PC-9 (cell line): ENCODE measurements at regions not wholly inside any gene's neighbourhood (a gene's known extent, or its start where the extent isn't known, plus 50 kb on each side); places are given as distances from the start of the nearest gene placed in this dataset.

Experiments
- BruUV-seq: library from RNA; stranded (reverse); fragments of 400-500 nt; replicated peaks from 2 replicates; lab custom pipeline; 2021; lab: Mats Ljungman, UMichigan
- CTCF ChIA-PET: fragments of 300-600 bp; sonication (Branson Sonifier 250); formaldehyde crosslinking; loops from one replicate; lab custom pipeline; 2022; ENCODE audit warnings: antibody characterized with exemption; lab: Charles Lee
- POLR2A ChIA-PET: fragments of 300-600 bp; sonication (Branson Sonifier 250); formaldehyde crosslinking; loops from one replicate; lab custom pipeline; 2022; ENCODE audit warnings: antibody characterized with exemption; ENCODE audit not compliant: unreplicated experiment; lab: Charles Lee
- DNase-seq, 2 experiments: peaks; one replicate each; pipeline versions ENCODE4 v3.0.0 to v3.0.0-alpha.2; 2015 to 2022; ENCODE audit warnings: mixed read lengths in 1 of 2
- H2AFZ ChIP-seq: fragments of 200-600 bp; sonication (generic); 2 replicates; pipeline ENCODE4 v1.8.1; 2017; ENCODE audit warnings: antibody characterized with exemption
- H3F3A ChIP-seq: fragments of 200-600 bp; sonication (generic); 2 replicates; pipeline ENCODE4 v1.8.1; 2017; ENCODE audit warnings: antibody characterized with exemption, mild to moderate bottlenecking, low read depth; ENCODE audit not compliant: insufficient read depth
- H3K27ac ChIP-seq: fragments of 200-600 bp; sonication (generic); 2 replicates; pipeline ENCODE4 v1.6.1; 2016; ENCODE audit warnings: mixed run types
- H3K27me3 ChIP-seq: fragments of 200-600 bp; sonication (generic); 2 replicates; pipeline ENCODE4 v1.6.1; 2016; ENCODE audit warnings: low read depth, mixed run types; ENCODE audit not compliant: insufficient read depth
- H3K36me3 ChIP-seq: fragments of 200-600 bp; sonication (generic); 2 replicates; pipeline ENCODE4 v1.6.1; 2016; ENCODE audit warnings: low read depth, mixed run types
- H3K4me1 ChIP-seq: fragments of 200-600 bp; sonication (generic); replicated peaks from 2 replicates; pipeline ENCODE4 v1.6.1; 2016; ENCODE audit warnings: mixed run types; ENCODE audit not compliant: insufficient read depth
- H3K4me2 ChIP-seq: fragments of 200-600 bp; sonication (generic); 2 replicates; pipeline ENCODE4 v1.6.1; 2017; ENCODE audit warnings: mixed run types
- H3K4me3 ChIP-seq: fragments of 200-600 bp; sonication (generic); 2 replicates; pipeline ENCODE4 v1.6.1; 2016; ENCODE audit warnings: mixed run types
- H3K79me2 ChIP-seq: fragments of 200-600 bp; sonication (generic); 2 replicates; pipeline ENCODE4 v1.6.1; 2017; ENCODE audit warnings: low read depth, mixed run types
- H3K9me2 ChIP-seq: fragments of 200-600 bp; sonication (generic); 2 replicates; pipeline ENCODE4 v1.8.1; 2017; ENCODE audit warnings: mild to moderate bottlenecking; ENCODE audit not compliant: insufficient read depth
- H3K9me3 ChIP-seq: fragments of 200-600 bp; sonication (generic); 2 replicates; pipeline ENCODE4 v1.8.1; 2016; ENCODE audit warnings: low read depth; ENCODE audit not compliant: insufficient read depth
- H4K20me1 ChIP-seq: fragments of 200-600 bp; sonication (generic); 2 replicates; pipeline ENCODE4 v1.8.1; 2017; ENCODE audit not compliant: insufficient read depth
- CTCF ChIP-seq: fragments of 200-600 bp; sonication (generic); conservative IDR thresholded peaks from 2 replicates; pipeline ENCODE4 v1.6.1; 2017; ENCODE audit warnings: mixed run types, antibody characterized with exemption, mild to moderate bottlenecking, moderate library complexity
- EZH2 ChIP-seq: fragments of 200-600 bp; sonication (generic); IDR thresholded peaks from 2 replicates; pipeline ENCODE4 v1.8.0; 2017; ENCODE audit warnings: antibody characterized with exemption, low read depth
- intact Hi-C: fragments of 100-400 bp; cut with micrococcal nuclease; formaldehyde crosslinking; loops from one replicate; pipeline ENCODE4 v1.10.0; 2022; ENCODE audit not compliant: unreplicated experiment

GRCh38 chr5:2023196-2023595, 140.5 kb upstream of the IRX4 start:
- CTCF ChIA-PET = no interaction called here
- intact Hi-C loops = no loop called here
- BruUV-seq = no TSS peak
- H2AFZ ChIP-seq = no peak overlapping the region
- H3K27ac ChIP-seq = no peak overlapping the region
- POLR2A ChIA-PET = no interaction called here
- H3K79me2 ChIP-seq = no peaks in the 10 kb centered on the region
- H3K36me3 ChIP-seq = no peaks in the 10 kb centered on the region
- no peaks in the 10 kb centered on the region for H3K9me3 ChIP-seq
- H3K4me1 ChIP-seq = no peaks in the 10 kb centered on the region
- H3F3A ChIP-seq = no peaks in the 10 kb centered on the region
- H3K4me2 ChIP-seq = no peak overlapping the region
- H4K20me1 ChIP-seq = 0 out of 2 replicates have a peak, but pooled peaks cover 2% of the 10 kb centered on the region
- H3K27me3 ChIP-seq = peaks cover 95% of the 10 kb centered on the region
- no peak for DNase-seq
- H3K9me2 ChIP-seq = no peaks in the 10 kb centered on the region
- no peak for TF ChIP-seq CTCF
- TF ChIP-seq EZH2 = no peak
- H3K4me3 ChIP-seq = no peak overlapping the region

GRCh38 chr5:2022436-2022835, 139.7 kb upstream of the IRX4 start:
- Histone ChIP-seq H3K9me2 (no peaks in the 10 kb centered on the region), H3F3A (no peaks in the 10 kb centered on the region), H3K27ac (no peak overlapping the region), H3K4me2 (no peak overlapping the region), H3K4me3 (no peak overlapping the region), H4K20me1 (0 out of 2 replicates have a peak, but pooled peaks cover 2% of the 10 kb centered on the region), H2AFZ (no peak overlapping the region), H3K27me3 (peaks cover 96% of the 10 kb centered on the region), H3K36me3 (no peaks in the 10 kb centered on the region), H3K9me3 (no peaks in the 10 kb centered on the region), H3K79me2 (no peaks in the 10 kb centered on the region), H3K4me1 (no peaks in the 10 kb centered on the region)
- no TSS peak for BruUV-seq
- DNase-seq = no peak
- intact Hi-C loops = no loop called here
- CTCF ChIA-PET = no interaction called here
- POLR2A ChIA-PET = no interaction called here
- TF ChIP-seq CTCF = no peak
- no peak for TF ChIP-seq EZH2

GRCh38 chr5:2021484-2022176, 138.9 kb upstream of the IRX4 start:
- POLR2A ChIA-PET = no interaction called here
- H3K4me1 ChIP-seq = no peaks in the 10 kb centered on the region
- H3K27me3 ChIP-seq = peaks cover 93% of the 10 kb centered on the region
- H3K79me2 ChIP-seq = no peaks in the 10 kb centered on the region
- intact Hi-C loops = no loop called here
- no peak for DNase-seq
- no TSS peak for BruUV-seq
- H3K27ac ChIP-seq = no peak overlapping the region
- no peak overlapping the region for H2AFZ ChIP-seq
- H3K9me3 ChIP-seq = no peaks in the 10 kb centered on the region
- no peak overlapping the region for H3K4me2 ChIP-seq
- no peaks in the 10 kb centered on the region for H3K36me3 ChIP-seq
- H3K9me2 ChIP-seq = no peaks in the 10 kb centered on the region
- CTCF ChIA-PET = no interaction called here
- TF ChIP-seq CTCF = no peak
- TF ChIP-seq EZH2 = no peak
- H3F3A ChIP-seq = no peaks in the 10 kb centered on the region
- 0 out of 2 replicates have a peak, but pooled peaks cover 2% of the 10 kb centered on the region for H4K20me1 ChIP-seq
- H3K4me3 ChIP-seq = no peak overlapping the region
